HG03060 (cell line): ENCODE measurements at regions not wholly inside any gene's neighbourhood (a gene's known extent, or its start where the extent isn't known, plus 50 kb on each side); places are given as distances from the start of the nearest gene placed in this dataset.
"Not testable (repeated sequence)": the region's sequence is repeated elsewhere in the genome, so short reads cannot be mapped to it uniquely, and the experiment has no call there.

Experiments used
- ATAC-seq: cut with Tn5 transposase; IDR thresholded peaks from one replicate; pipeline ENCODE4 v1.9.1; 2021; ENCODE audit warnings: low read depth, moderate number of reproducible peaks; ENCODE audit not compliant: unreplicated experiment

- no peak for ATAC-seq
Observed at GRCh38 chr14:86971292-86971691, 1021.7 kb downstream of the GALC start.

- ATAC-seq = peak; percentile 49
Observed at GRCh38 chr14:86961106-86961716, 1031.8 kb downstream of the GALC start.

GRCh38 chr14:86955771-86956354 lies 1037.1 kb downstream of the GALC start:
- ATAC-seq = no peak

GRCh38 chr14:86954623-86955022 lies 1038.4 kb downstream of the GALC start:
- no peak for ATAC-seq

GRCh38 chr14:86946446-86946845 lies 1046.5 kb downstream of the GALC start:
- no peak for ATAC-seq

GRCh38 chr14:86944434-86944833 lies 1048.5 kb downstream of the GALC start:
- ATAC-seq = no peak

GRCh38 chr14:86943391-86944365 lies 1049.3 kb downstream of the GALC start:
- no peak for ATAC-seq

GRCh38 chr14:86942936-86943335 lies 1050.0 kb downstream of the GALC start:
- no peak for ATAC-seq

GRCh38 chr14:86940106-86940505 lies 1052.9 kb downstream of the GALC start:
- ATAC-seq = no peak

- no peak for ATAC-seq
Observed at GRCh38 chr14:86938320-86938719, 1054.7 kb downstream of the GALC start.

- ATAC-seq = no peak
Observed at GRCh38 chr14:86936556-86936955, 1056.4 kb downstream of the GALC start.

GRCh38 chr14:86935241-86935885 lies 1057.6 kb downstream of the GALC start:
- no peak for ATAC-seq

GRCh38 chr14:86933958-86934595 lies 1058.9 kb downstream of the GALC start:
- no peak for ATAC-seq

GRCh38 chr14:86933460-86933859 lies 1059.5 kb downstream of the GALC start:
- no peak for ATAC-seq

GRCh38 chr14:86915406-86915805 lies 1077.6 kb downstream of the GALC start:
- no peak for ATAC-seq

- no peak for ATAC-seq
Observed at GRCh38 chr14:86912709-86913108, 1080.3 kb downstream of the GALC start.

- ATAC-seq = no peak
Observed at GRCh38 chr14:86911486-86911885, 1081.5 kb downstream of the GALC start.

- ATAC-seq = not testable (repeated sequence)
Observed at GRCh38 chr14:86905386-86905926, 1087.5 kb downstream of the GALC start.

GRCh38 chr14:86902176-86902950 lies 1090.6 kb downstream of the GALC start:
- no peak for ATAC-seq
